Lower lobe of right lung (tissue), 2 donors: ENCODE measurements at regions not wholly inside any gene's neighbourhood (a gene's known extent, or its start where the extent isn't known, plus 50 kb on each side); places are given as distances from the start of the nearest gene placed in this dataset.

Experiments
- ATAC-seq, 2 donors: fragments of 200-7000 bp; cut with Tn5 transposase; one replicate each; pipeline ENCODE4 v1.9.1; 2020 to 2022; ENCODE audit warnings: mild to moderate bottlenecking in 2 of 2, moderate library complexity in 2 of 2
- DNase-seq: peaks from one replicate; pipeline ENCODE4 v3.0.0-alpha.2; 2020
- H3K27ac ChIP-seq: fragments of 200-600 bp; one replicate; pipeline ENCODE4 v1.8.0; 2022
- H3K27me3 ChIP-seq: fragments of 200-600 bp; one replicate; pipeline ENCODE4 v1.8.0; 2022; ENCODE audit warnings: low read depth
- H3K36me3 ChIP-seq: fragments of 200-600 bp; one replicate; pipeline ENCODE4 v1.8.0; 2022; ENCODE audit warnings: mild to moderate bottlenecking
- H3K4me1 ChIP-seq: fragments of 200-600 bp; one replicate; pipeline ENCODE4 v1.8.0; 2022
- H3K4me3 ChIP-seq: fragments of 200-600 bp; one replicate; pipeline ENCODE4 v1.8.0; 2022; ENCODE audit warnings: mild to moderate bottlenecking
- H3K9me3 ChIP-seq: fragments of 200-600 bp; one replicate; pipeline ENCODE4 v1.8.0; 2022
- CTCF ChIP-seq: fragments of 200-600 bp; IDR thresholded peaks from one replicate; pipeline ENCODE4 v1.8.0; 2022; ENCODE audit warnings: antibody characterized with exemption, mild to moderate bottlenecking
- intact Hi-C: fragments of 100-400 bp; cut with DNase I; formaldehyde crosslinking; loops from one replicate; pipeline ENCODE4 v1.11.0; 2022
- donor health status: DM: no; HTN: yes; CAD: no; lungs with severe emphysema.

GRCh38 chr3:127394984-127395662 is 107.3 kb upstream of the PRR20G start:
- no peak overlapping the region for H3K27ac ChIP-seq
- DNase-seq = no peak

GRCh38 chr3:127394031-127394430 is 106.2 kb upstream of the PRR20G start:
- DNase-seq = no peak
- intact Hi-C loops = no loop called here

More at GRCh38 chr3:127394984-127395662, 107.3 kb upstream of the PRR20G start:
- Histone ChIP-seq H3K9me3 (no peaks in the 10 kb centered on the region), H3K36me3 (no peaks in the 10 kb centered on the region), H3K27me3 (no peaks in the 10 kb centered on the region), H3K4me1 (no peaks in the 10 kb centered on the region), H3K4me3 (no peak overlapping the region)
- intact Hi-C loops = no loop called here
- ATAC-seq = no peak
- TF ChIP-seq CTCF = no peak

GRCh38 chr3:127393131-127393820 is 105.4 kb upstream of the PRR20G start:
- DNase-seq = no peak

More at GRCh38 chr3:127394031-127394430, 106.2 kb upstream of the PRR20G start:
- no peak for TF ChIP-seq CTCF
- Histone ChIP-seq H3K4me1 (no peaks in the 10 kb centered on the region), H3K27ac (no peak overlapping the region), H3K4me3 (no peak overlapping the region), H3K9me3 (no peaks in the 10 kb centered on the region), H3K27me3 (peaks cover 4% of the 10 kb centered on the region), H3K36me3 (no peaks in the 10 kb centered on the region)
- ATAC-seq = no peak

GRCh38 chr3:127392156-127392490 is 104.3 kb upstream of the PRR20G start:
- no peak for ATAC-seq
- H3K27me3 ChIP-seq = peaks cover 11% of the 10 kb centered on the region
- H3K36me3 ChIP-seq = no peaks in the 10 kb centered on the region
- no peak for TF ChIP-seq CTCF
- no peak overlapping the region for H3K27ac ChIP-seq
- no peaks in the 10 kb centered on the region for H3K9me3 ChIP-seq
- intact Hi-C loops = no loop called here
- no peak overlapping the region for H3K4me3 ChIP-seq
- DNase-seq = peak; percentile 4
- H3K4me1 ChIP-seq = no peaks in the 10 kb centered on the region

More at GRCh38 chr3:127393131-127393820, 105.4 kb upstream of the PRR20G start:
- intact Hi-C loops = no loop called here
- TF ChIP-seq CTCF = no peak
- H3K27me3 ChIP-seq = peaks cover 9% of the 10 kb centered on the region
- no peaks in the 10 kb centered on the region for H3K36me3 ChIP-seq
- H3K4me1 ChIP-seq = no peaks in the 10 kb centered on the region
- H3K4me3 ChIP-seq = no peak overlapping the region
- ATAC-seq = no peak
- H3K27ac ChIP-seq = no peak overlapping the region
- no peaks in the 10 kb centered on the region for H3K9me3 ChIP-seq

GRCh38 chr3:127391436-127392155 is 103.8 kb upstream of the PRR20G start:
- Histone ChIP-seq H3K4me3 (no peak overlapping the region), H3K27ac (no peak overlapping the region), H3K36me3 (no peaks in the 10 kb centered on the region), H3K9me3 (no peaks in the 10 kb centered on the region), H3K27me3 (peaks cover 11% of the 10 kb centered on the region), H3K4me1 (no peaks in the 10 kb centered on the region)
- no peak for TF ChIP-seq CTCF
- intact Hi-C loops = no loop called here
- ATAC-seq = no peak
- DNase-seq = no peak
